ENCODE measurements at regions not wholly inside any gene's neighbourhood (a gene's known extent, or its start where the extent isn't known, plus 50 kb on each side); places are given as distances from the start of the nearest gene placed in this dataset.

GRCh38 chr6:104256646-104257045 is 603.1 kb downstream of the HACE1 start (continued):
- TF ChIP-seq, protein P1, sequence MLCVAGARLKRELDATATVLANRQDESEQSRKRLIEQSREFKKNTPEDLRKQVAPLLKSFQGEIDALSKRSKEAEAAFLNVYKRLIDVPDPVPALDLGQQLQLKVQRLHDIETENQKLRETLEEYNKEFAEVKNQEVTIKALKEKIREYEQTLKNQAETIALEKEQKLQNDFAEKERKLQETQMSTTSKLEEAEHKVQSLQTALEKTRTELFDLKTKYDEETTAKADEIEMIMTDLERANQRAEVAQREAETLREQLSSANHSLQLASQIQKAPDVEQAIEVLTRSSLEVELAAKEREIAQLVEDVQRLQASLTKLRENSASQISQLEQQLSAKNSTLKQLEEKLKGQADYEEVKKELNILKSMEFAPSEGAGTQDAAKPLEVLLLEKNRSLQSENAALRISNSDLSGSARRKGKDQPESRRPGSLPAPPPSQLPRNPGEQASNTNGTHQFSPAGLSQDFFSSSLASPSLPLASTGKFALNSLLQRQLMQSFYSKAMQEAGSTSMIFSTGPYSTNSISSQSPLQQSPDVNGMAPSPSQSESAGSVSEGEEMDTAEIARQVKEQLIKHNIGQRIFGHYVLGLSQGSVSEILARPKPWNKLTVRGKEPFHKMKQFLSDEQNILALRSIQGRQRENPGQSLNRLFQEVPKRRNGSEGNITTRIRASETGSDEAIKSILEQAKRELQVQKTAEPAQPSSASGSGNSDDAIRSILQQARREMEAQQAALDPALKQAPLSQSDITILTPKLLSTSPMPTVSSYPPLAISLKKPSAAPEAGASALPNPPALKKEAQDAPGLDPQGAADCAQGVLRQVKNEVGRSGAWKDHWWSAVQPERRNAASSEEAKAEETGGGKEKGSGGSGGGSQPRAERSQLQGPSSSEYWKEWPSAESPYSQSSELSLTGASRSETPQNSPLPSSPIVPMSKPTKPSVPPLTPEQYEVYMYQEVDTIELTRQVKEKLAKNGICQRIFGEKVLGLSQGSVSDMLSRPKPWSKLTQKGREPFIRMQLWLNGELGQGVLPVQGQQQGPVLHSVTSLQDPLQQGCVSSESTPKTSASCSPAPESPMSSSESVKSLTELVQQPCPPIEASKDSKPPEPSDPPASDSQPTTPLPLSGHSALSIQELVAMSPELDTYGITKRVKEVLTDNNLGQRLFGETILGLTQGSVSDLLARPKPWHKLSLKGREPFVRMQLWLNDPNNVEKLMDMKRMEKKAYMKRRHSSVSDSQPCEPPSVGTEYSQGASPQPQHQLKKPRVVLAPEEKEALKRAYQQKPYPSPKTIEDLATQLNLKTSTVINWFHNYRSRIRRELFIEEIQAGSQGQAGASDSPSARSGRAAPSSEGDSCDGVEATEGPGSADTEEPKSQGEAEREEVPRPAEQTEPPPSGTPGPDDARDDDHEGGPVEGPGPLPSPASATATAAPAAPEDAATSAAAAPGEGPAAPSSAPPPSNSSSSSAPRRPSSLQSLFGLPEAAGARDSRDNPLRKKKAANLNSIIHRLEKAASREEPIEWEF (IDR thresholded peaks at IDR 0.05; ENCODE audit: insufficient replicate concordance, low read depth, low read length), result no peak
- TF ChIP-seq ETV6 (conservative IDR thresholded peaks at IDR 0.05 in 1 of 2, IDR thresholded peaks at IDR 0.05 in 1 of 2; ENCODE audit: borderline replicate concordance in 1 of 2, low read depth in 1 of 2) (no peak), PAX5 (IDR thresholded peaks at IDR 0.05; ENCODE audit: borderline replicate concordance, low read depth, low read length) (no peak), ZNF592 (IDR thresholded peaks at IDR 0.05) (no peak), IRF4 (IDR thresholded peaks at IDR 0.05; ENCODE audit: low read depth, low read length) (no peak)
